ENCODE measurements at regions not wholly inside any gene's neighbourhood (a gene's known extent, or its start where the extent isn't known, plus 50 kb on each side); places are given as distances from the start of the nearest gene placed in this dataset.

GRCh38 chr7:116331020-116331419 is 120.7 kb downstream of the TES start:
- TF ChIP-seq CTCF (IDR thresholded peaks at IDR 0.05): no peak

GRCh38 chr7:116332766-116333165 is 122.4 kb downstream of the TES start:
- Histone ChIP-seq H3K4me1 (no peaks in the 10 kb centered on the region), H3K4me3 (no peak overlapping the region), H3K27ac (no peak overlapping the region), H3K27me3 (ENCODE audit: insufficient read depth in 3 of 3, low read length in 2 of 3) (no peaks in the 10 kb centered on the region), H3K36me3 (ENCODE audit: insufficient read depth in 1 of 2, low read depth in 1 of 2) (no peaks in the 10 kb centered on the region), H3K9me3 (no peaks in the 10 kb centered on the region)
- DNase-seq (no peak), ATAC-seq (no peak)
- no peak for TF ChIP-seq CTCF (IDR thresholded peaks at IDR 0.05)
- 75 to 86% (median 76%) methylated on average over 3 of the region's 3 CpGs for WGBS, 3 donors
- intact Hi-C loops (cut with DNase I): no loop called here

More at GRCh38 chr7:116331020-116331419, 120.7 kb downstream of the TES start:
- Histone ChIP-seq H3K9me3 (no peaks in the 10 kb centered on the region), H3K27ac (no peak overlapping the region), H3K4me3 (no peak overlapping the region), H3K27me3 (ENCODE audit: insufficient read depth in 3 of 3, low read length in 2 of 3) (no peaks in the 10 kb centered on the region), H3K36me3 (ENCODE audit: insufficient read depth in 1 of 2, low read depth in 1 of 2) (no peaks in the 10 kb centered on the region), H3K4me1 (no peaks in the 10 kb centered on the region)
- no peak for ATAC-seq
- DNase-seq: no peak
- intact Hi-C loops (cut with DNase I): no loop called here

GRCh38 chr7:116334555-116334954 is 124.2 kb downstream of the TES start:
- Histone ChIP-seq H3K4me1 (no peaks in the 10 kb centered on the region), H3K9me3 (no peaks in the 10 kb centered on the region), H3K27me3 (ENCODE audit: insufficient read depth in 3 of 3, low read length in 2 of 3) (no peaks in the 10 kb centered on the region), H3K4me3 (no peak overlapping the region), H3K27ac (no peak overlapping the region), H3K36me3 (ENCODE audit: insufficient read depth in 1 of 2, low read depth in 1 of 2) (no peaks in the 10 kb centered on the region)
- TF ChIP-seq CTCF (IDR thresholded peaks at IDR 0.05): no peak
- intact Hi-C loops (cut with DNase I): no loop called here
- ATAC-seq: no peak
- WGBS, 3 donors: 98 to 100% (median 99%) methylated on average over 3 of the region's 3 CpGs
- no peak for DNase-seq

GRCh38 chr7:116337018-116337417 is 126.7 kb downstream of the TES start:
- Histone ChIP-seq H3K27ac (no peak overlapping the region), H3K36me3 (ENCODE audit: insufficient read depth in 1 of 2, low read depth in 1 of 2) (no peaks in the 10 kb centered on the region), H3K4me3 (no peak overlapping the region), H3K4me1 (no peaks in the 10 kb centered on the region), H3K9me3 (no peaks in the 10 kb centered on the region), H3K27me3 (ENCODE audit: insufficient read depth in 3 of 3, low read length in 2 of 3) (no peaks in the 10 kb centered on the region)
- DNase-seq: no peak
- intact Hi-C loops (cut with DNase I): loop anchor here in 1 of 2 donors (5.0 kb wide), 1 partner anchor 75 kb away; no protein-coding TSS in a partner anchor
- ATAC-seq: no peak
- 64 to 91% (median 76%) methylated on average over 2 of the region's 2 CpGs for WGBS, 3 donors
- TF ChIP-seq CTCF (IDR thresholded peaks at IDR 0.05): no peak

- no peaks in the 10 kb centered on the region for H3K27me3 ChIP-seq (ENCODE audit: insufficient read depth in 3 of 3, low read length in 2 of 3)
- no peaks in the 10 kb centered on the region for H3K4me1 ChIP-seq
- intact Hi-C loops (cut with DNase I): loop anchor here in 1 of 2 donors (5.0 kb wide), 1 partner anchor 75 kb away; no protein-coding TSS in a partner anchor
- H3K27ac ChIP-seq: no peak overlapping the region
- no peak overlapping the region for H3K4me3 ChIP-seq
- no peak for DNase-seq
- no peaks in the 10 kb centered on the region for H3K36me3 ChIP-seq (ENCODE audit: insufficient read depth in 1 of 2, low read depth in 1 of 2)
- TF ChIP-seq CTCF (IDR thresholded peaks at IDR 0.05): no peak
- no peak for ATAC-seq
- no peaks in the 10 kb centered on the region for H3K9me3 ChIP-seq
Measured at GRCh38 chr7:116337800-116338199, 127.5 kb downstream of the TES start.
